Mesenchymal stem cell (in vitro differentiated cells and primary cell): ENCODE measurements at regions not wholly inside any gene's neighbourhood (a gene's known extent, or its start where the extent isn't known, plus 50 kb on each side); places are given as distances from the start of the nearest gene placed in this dataset.

ENCODE experiments used
- DNase-seq: peaks from one replicate; pipeline ENCODE4 v3.0.0-alpha.2; 2013
- H2AFZ ChIP-seq: one replicate; pipeline ENCODE4 v1.6.1; 2013; ENCODE audit warnings: low read depth, mild to moderate bottlenecking, control low read depth, inconsistent platforms, low read length, moderate library complexity
- H2AK5ac ChIP-seq: 2 replicates; pipeline ENCODE4 v1.6.1; 2013; ENCODE audit warnings: low read length, moderate library complexity, mild to moderate bottlenecking, inconsistent platforms; ENCODE audit not compliant: severe bottlenecking
- H2BK120ac ChIP-seq: one replicate; pipeline ENCODE4 v1.6.1; 2013; ENCODE audit warnings: low read depth, mild to moderate bottlenecking, inconsistent platforms, low read length, moderate library complexity
- H2BK12ac ChIP-seq, 2 experiments: one replicate each; pipeline ENCODE4 v1.6.1; 2013; ENCODE audit warnings: inconsistent platforms in 2 of 2, low read length in 2 of 2, mild to moderate bottlenecking in 2 of 2, moderate library complexity in 2 of 2, control low read depth in 1 of 2
- H2BK15ac ChIP-seq: one replicate; pipeline ENCODE4 v1.6.1; 2013; ENCODE audit warnings: mild to moderate bottlenecking, low read depth, inconsistent platforms; ENCODE audit not compliant: poor library complexity, severe bottlenecking
- H2BK5ac ChIP-seq: 2 replicates; pipeline ENCODE4 v1.6.1; 2013; ENCODE audit warnings: low read depth, mild to moderate bottlenecking, low read length, control low read depth, inconsistent platforms; ENCODE audit not compliant: poor library complexity, severe bottlenecking
- H3K14ac ChIP-seq, 2 experiments: one replicate each; pipeline ENCODE4 v1.6.1; 2013; ENCODE audit warnings: inconsistent platforms in 2 of 2, low read length in 2 of 2, control low read depth in 1 of 2, mild to moderate bottlenecking in 1 of 2, moderate library complexity in 1 of 2
- H3K18ac ChIP-seq, 2 experiments: one replicate each; pipeline ENCODE4 v1.6.1; 2013; ENCODE audit warnings: inconsistent platforms in 2 of 2, low read length in 2 of 2, control low read depth in 1 of 2, low read depth in 1 of 2, mild to moderate bottlenecking in 1 of 2
- H3K23ac ChIP-seq, 2 experiments: one replicate each; pipeline ENCODE4 v1.6.1; 2013; ENCODE audit warnings: inconsistent platforms in 2 of 2, low read length in 2 of 2, mild to moderate bottlenecking in 2 of 2, moderate library complexity in 2 of 2, control low read depth in 1 of 2
- H3K27ac ChIP-seq: 2 replicates; pipeline ENCODE4 v1.5.1; 2013; ENCODE audit warnings: mild to moderate bottlenecking, moderate library complexity, low read length, control low read depth, inconsistent platforms; ENCODE audit not compliant: poor library complexity, severe bottlenecking
- H3K27me3 ChIP-seq, 2 experiments: 2 replicates each; pipeline versions ENCODE4 v1.6.1 to v1.7.0; 2013; ENCODE audit warnings: low read length in 2 of 2, mild to moderate bottlenecking in 2 of 2, moderate library complexity in 2 of 2, control low read depth in 1 of 2, inconsistent platforms in 1 of 2; ENCODE audit not compliant: control insufficient read depth in 1 of 2, insufficient read depth in 1 of 2
- H3K36me3 ChIP-seq, 2 experiments: 2 replicates each; pipeline versions ENCODE4 v1.6.1 to v1.7.0; 2013; ENCODE audit warnings: low read length in 2 of 2, control low read depth in 1 of 2, inconsistent platforms in 1 of 2, low read depth in 1 of 2, mild to moderate bottlenecking in 1 of 2; ENCODE audit not compliant: insufficient read depth in 2 of 2, control insufficient read depth in 1 of 2
- H3K4ac ChIP-seq, 2 experiments: one replicate each; pipeline ENCODE4 v1.6.1; 2013; ENCODE audit warnings: inconsistent platforms in 2 of 2, low read length in 2 of 2, mild to moderate bottlenecking in 2 of 2, moderate library complexity in 2 of 2, control low read depth in 1 of 2, low read depth in 1 of 2
- H3K4me1 ChIP-seq: 2 replicates; pipeline ENCODE4 v1.6.1; 2013; ENCODE audit warnings: low read depth, low read length, control low read depth; ENCODE audit not compliant: control insufficient read depth, insufficient read depth
- H3K4me2 ChIP-seq: 2 replicates; pipeline ENCODE4 v1.6.1; 2013; ENCODE audit warnings: low read length, mild to moderate bottlenecking, inconsistent platforms; ENCODE audit not compliant: poor library complexity, severe bottlenecking
- H3K4me3 ChIP-seq, 2 experiments: 2 replicates each; pipeline versions ENCODE4 v1.5.1 to v1.7.0; 2013; ENCODE audit warnings: low read length in 2 of 2, mild to moderate bottlenecking in 2 of 2, control low read depth in 1 of 2, low read depth in 1 of 2; ENCODE audit not compliant: insufficient read depth in 1 of 2
- H3K79me1 ChIP-seq: replicated peaks from 2 replicates; pipeline ENCODE4 v1.6.1; 2013; ENCODE audit warnings: mild to moderate bottlenecking, control low read depth, low read length, inconsistent platforms; ENCODE audit not compliant: poor library complexity, severe bottlenecking
- H3K9ac ChIP-seq: 2 replicates; pipeline ENCODE4 v1.7.0; 2013; ENCODE audit warnings: mild to moderate bottlenecking, low read length, moderate library complexity
- H3K9me3 ChIP-seq: 2 replicates; pipeline ENCODE4 v1.7.0; 2013; ENCODE audit warnings: mild to moderate bottlenecking, low read length; ENCODE audit not compliant: control insufficient read depth
- H4K8ac ChIP-seq: one replicate; pipeline ENCODE4 v1.6.1; 2013; ENCODE audit warnings: inconsistent platforms, mild to moderate bottlenecking, low read length, moderate library complexity
- H4K91ac ChIP-seq: one replicate; pipeline ENCODE4 v1.6.1; 2013; ENCODE audit warnings: mild to moderate bottlenecking, low read length, inconsistent platforms
- WGBS: methylation state at CpG from one replicate; pipeline ENCODE4 v1.1.7; 2013; ENCODE audit warnings: mixed read lengths; 5-methylcytosine and 5-hydroxymethylcytosine counted together

- Histone ChIP-seq H3K4me3 (no peak overlapping the region), H3K4ac (no peak overlapping the region), H2BK120ac (no peak overlapping the region), H3K36me3 (no peaks in the 10 kb centered on the region), H2BK12ac (no peak overlapping the region), H4K91ac (no peak overlapping the region), H3K18ac (no peak overlapping the region), H3K4me1 (peaks cover 12% of the 10 kb centered on the region), H4K8ac (no peak overlapping the region), H2BK5ac (no peak overlapping the region), H3K27me3 (peaks cover 11 to 19% of the 10 kb centered on the region in 2 experiments), H2AK5ac (no peak overlapping the region), H3K4me2 (no peak overlapping the region), H3K14ac (no peak overlapping the region), H3K27ac (no peak overlapping the region), H3K9me3 (no peaks in the 10 kb centered on the region), H3K23ac (no peak overlapping the region), H2BK15ac (no peak overlapping the region), H3K9ac (no peak overlapping the region), H2AFZ (no peak overlapping the region), H3K79me1 (no peaks in the 10 kb centered on the region)
- DNase-seq: no peak
- 89% methylated on average over 3 of the region's 5 CpGs for WGBS
Measured at GRCh38 chr10:44051091-44051490, 333.8 kb downstream of the CXCL12 start.

GRCh38 chr10:44049301-44050015 is 335.4 kb downstream of the CXCL12 start:
- Histone ChIP-seq H3K23ac (no peak overlapping the region), H2BK120ac (no peak overlapping the region), H3K79me1 (no peaks in the 10 kb centered on the region), H3K14ac (no peak overlapping the region), H3K4me2 (no peak overlapping the region), H3K4ac (no peak overlapping the region), H3K4me1 (peaks cover 13% of the 10 kb centered on the region), H3K9ac (no peak overlapping the region), H3K9me3 (no peaks in the 10 kb centered on the region), H3K36me3 (no peaks in the 10 kb centered on the region), H3K27ac (no peak overlapping the region), H2BK5ac (no peak overlapping the region), H4K8ac (no peak overlapping the region), H3K4me3 (no peak overlapping the region), H2AK5ac (no peak overlapping the region), H4K91ac (no peak overlapping the region), H3K18ac (no peak overlapping the region), H2BK12ac (no peak overlapping the region), H2BK15ac (no peak overlapping the region), H2AFZ (no peak overlapping the region), H3K27me3 (peaks cover 13 to 20% of the 10 kb centered on the region in 2 experiments)
- 78% methylated on average over 9 of the region's 9 CpGs for WGBS
- no peak for DNase-seq

GRCh38 chr10:44047361-44047760 is 337.5 kb downstream of the CXCL12 start:
- H3K4ac ChIP-seq: no peak overlapping the region
- H2AK5ac ChIP-seq: no peak overlapping the region
- H2BK5ac ChIP-seq: no peak overlapping the region
- no peaks in the 10 kb centered on the region for H3K79me1 ChIP-seq
- H3K4me1 ChIP-seq: peaks cover 14% of the 10 kb centered on the region
- H2BK120ac ChIP-seq: no peak overlapping the region
- WGBS: 63% methylated on average over 12 of the region's 12 CpGs
- no peak overlapping the region for H3K18ac ChIP-seq
- no peak for DNase-seq
- H3K4me3 ChIP-seq: no peak overlapping the region
- H3K4me2 ChIP-seq: no peak overlapping the region
- H3K27me3 ChIP-seq: peaks cover 16 to 27% of the 10 kb centered on the region in 2 experiments
- no peak overlapping the region for H2AFZ ChIP-seq
- no peak overlapping the region for H3K27ac ChIP-seq
- no peak overlapping the region for H4K8ac ChIP-seq
- peak overlapping the region in 1 of 2 experiments; percentile 14 for H3K14ac ChIP-seq
- H3K9me3 ChIP-seq: no peaks in the 10 kb centered on the region
- H2BK15ac ChIP-seq: no peak overlapping the region
- no peak overlapping the region for H2BK12ac ChIP-seq
- no peaks in the 10 kb centered on the region for H3K36me3 ChIP-seq
- no peak overlapping the region for H3K9ac ChIP-seq
- H3K23ac ChIP-seq: no peak overlapping the region
- H4K91ac ChIP-seq: no peak overlapping the region

- no peak overlapping the region for H3K4ac ChIP-seq
- H2AFZ ChIP-seq: no peak overlapping the region
- H3K14ac ChIP-seq: no peak overlapping the region
- no peak overlapping the region for H2BK15ac ChIP-seq
- no peaks in the 10 kb centered on the region for H3K9me3 ChIP-seq
- WGBS: 86% methylated on average over 5 of the region's 5 CpGs
- no peak overlapping the region for H3K9ac ChIP-seq
- no peak overlapping the region for H3K27ac ChIP-seq
- H3K36me3 ChIP-seq: no peaks in the 10 kb centered on the region
- no peak overlapping the region for H4K8ac ChIP-seq
- H3K4me1 ChIP-seq: peaks cover 13% of the 10 kb centered on the region
- DNase-seq: no peak
- H2AK5ac ChIP-seq: no peak overlapping the region
- H3K27me3 ChIP-seq: peaks cover 16 to 27% of the 10 kb centered on the region in 2 experiments
- H4K91ac ChIP-seq: no peak overlapping the region
- H3K4me2 ChIP-seq: no peak overlapping the region
- no peaks in the 10 kb centered on the region for H3K79me1 ChIP-seq
- no peak overlapping the region for H2BK5ac ChIP-seq
- no peak overlapping the region for H3K4me3 ChIP-seq
- H2BK120ac ChIP-seq: no peak overlapping the region
- H3K23ac ChIP-seq: no peak overlapping the region
- H3K18ac ChIP-seq: no peak overlapping the region
- no peak overlapping the region for H2BK12ac ChIP-seq
Measured at GRCh38 chr10:44046605-44047004, 338.3 kb downstream of the CXCL12 start.
